HG03108 (cell line): ENCODE measurements at regions not wholly inside any gene's neighbourhood (a gene's known extent, or its start where the extent isn't known, plus 50 kb on each side); places are given as distances from the start of the nearest gene placed in this dataset.

Source experiments
- ATAC-seq: cut with Tn5 transposase; IDR thresholded peaks from one replicate; pipeline ENCODE4 v1.9.1; 2021; ENCODE audit warnings: moderate library complexity; ENCODE audit not compliant: unreplicated experiment

GRCh38 chr14:85400678-85401077, 129.3 kb upstream of the FLRT2 start:
- no peak for ATAC-seq

GRCh38 chr14:85401384-85401783, 128.6 kb upstream of the FLRT2 start:
- no peak for ATAC-seq

DNA sequence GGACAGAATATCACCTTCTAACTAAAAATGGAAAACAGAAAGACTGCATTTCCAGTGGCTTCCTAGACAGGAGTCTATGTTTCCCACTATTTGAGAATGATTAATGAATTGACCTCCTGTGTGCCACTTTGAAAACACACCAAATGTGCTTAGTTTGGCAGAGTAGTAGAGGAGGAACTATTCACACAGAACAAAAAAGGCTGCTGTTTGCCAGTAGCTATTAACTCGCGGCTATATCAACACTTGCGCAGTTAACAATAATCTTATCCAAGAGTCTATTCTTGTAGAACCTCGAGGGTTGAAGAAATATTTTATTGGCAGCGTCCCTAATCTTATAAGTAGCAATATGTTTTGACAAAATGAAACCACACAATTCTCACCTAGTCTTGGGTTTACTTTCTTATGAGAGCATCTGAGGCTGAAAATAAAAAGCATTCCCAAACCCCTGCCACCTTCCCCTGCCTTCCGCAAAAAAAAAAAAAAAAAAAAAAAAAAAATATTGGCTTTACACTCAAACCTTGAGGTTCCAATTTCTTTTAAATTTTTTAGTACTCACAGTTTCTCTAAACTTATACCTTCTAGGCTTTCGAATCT, 127.3 kb upstream of the FLRT2 start:
- no peak for ATAC-seq

GRCh38 chr14:85409481-85410210, 120.3 kb upstream of the FLRT2 start:
- ATAC-seq = no peak

DNA sequence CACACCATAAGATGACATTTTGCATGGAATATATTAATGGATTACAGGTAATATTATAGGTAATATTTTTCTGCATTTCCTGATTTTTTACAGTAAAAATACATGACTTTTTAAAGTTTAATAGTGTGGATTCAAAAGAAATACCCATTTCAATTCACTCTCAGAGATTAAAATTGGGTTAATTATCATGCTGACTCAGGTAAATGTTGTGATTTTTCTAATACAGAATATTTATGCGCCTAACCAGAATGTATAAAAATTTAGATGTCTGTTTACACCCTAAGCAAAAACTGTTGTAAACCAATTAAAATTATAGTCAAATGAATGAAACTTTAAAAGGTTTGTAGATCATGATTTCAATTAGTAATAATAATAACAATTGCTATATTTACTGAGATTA, 117.2 kb upstream of the FLRT2 start:
- no peak for ATAC-seq

GRCh38 chr14:85413836-85414526, 116.0 kb upstream of the FLRT2 start:
- no peak for ATAC-seq

- ATAC-seq = no peak
Observed at GRCh38 chr14:85415015-85415712, 114.8 kb upstream of the FLRT2 start.

- ATAC-seq = no peak
Observed at GRCh38 chr14:85416771-85417170, 113.2 kb upstream of the FLRT2 start.

DNA sequence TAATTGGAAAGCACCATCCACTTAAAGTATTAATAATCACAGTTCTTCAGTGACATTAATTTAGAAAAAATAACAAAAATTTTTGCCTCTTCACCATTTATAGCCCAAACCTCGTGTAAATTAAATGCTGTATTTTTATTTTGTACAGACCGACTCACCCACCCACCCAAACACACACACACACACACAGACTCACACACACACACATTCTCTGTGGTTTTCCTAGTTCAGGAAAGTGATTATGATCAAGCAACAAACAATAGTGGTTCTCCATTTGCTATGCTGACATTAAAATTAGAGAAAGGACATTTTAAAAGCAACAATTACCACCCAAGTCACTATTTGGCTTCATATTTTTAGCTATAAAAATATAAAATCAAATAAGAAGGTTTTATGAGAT, 112.5 kb upstream of the FLRT2 start:
- ATAC-seq = no peak

- no peak for ATAC-seq
Observed at GRCh38 chr14:85418721-85419120, 111.2 kb upstream of the FLRT2 start.

- no peak for ATAC-seq
Observed at GRCh38 chr14:85420278-85420677, 109.7 kb upstream of the FLRT2 start.

- no peak for ATAC-seq
Observed at GRCh38 chr14:85420707-85421106, 109.2 kb upstream of the FLRT2 start.

DNA sequence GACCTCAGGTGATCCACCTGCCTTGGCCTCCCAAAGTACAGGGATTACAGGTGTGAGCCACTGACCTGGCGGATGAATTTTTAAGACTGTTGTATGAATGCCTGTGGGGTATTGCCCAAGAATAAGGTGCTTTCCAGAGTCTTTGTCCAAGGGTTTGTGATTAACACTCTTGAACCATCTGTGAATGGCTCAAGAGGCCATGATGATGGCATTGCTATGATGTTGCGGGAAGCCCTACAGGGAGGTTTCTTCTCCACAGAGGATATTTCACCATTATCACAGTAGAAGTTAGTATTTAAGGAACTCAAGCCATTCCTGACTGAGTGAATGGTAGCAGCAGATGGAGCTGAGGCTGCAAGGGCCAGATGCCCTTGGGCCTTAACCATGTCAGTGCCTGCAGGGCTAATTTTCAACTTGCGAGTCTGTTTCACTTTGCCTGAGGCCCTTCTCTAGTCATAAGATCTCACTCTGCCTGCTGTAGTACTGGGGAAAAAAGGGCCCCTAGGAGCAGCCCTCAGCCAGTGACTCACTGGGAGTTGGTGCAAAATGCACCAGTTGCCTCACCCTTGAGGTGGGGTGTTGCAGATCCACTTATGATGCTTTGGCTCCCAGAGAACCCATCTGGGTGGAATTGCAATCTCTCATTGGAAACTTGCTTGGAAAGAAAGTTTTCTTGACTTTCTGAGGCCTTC, 108.6 kb upstream of the FLRT2 start:
- no peak for ATAC-seq

- ATAC-seq = no peak
Observed at GRCh38 chr14:85423889-85424288, 106.1 kb upstream of the FLRT2 start.

DNA sequence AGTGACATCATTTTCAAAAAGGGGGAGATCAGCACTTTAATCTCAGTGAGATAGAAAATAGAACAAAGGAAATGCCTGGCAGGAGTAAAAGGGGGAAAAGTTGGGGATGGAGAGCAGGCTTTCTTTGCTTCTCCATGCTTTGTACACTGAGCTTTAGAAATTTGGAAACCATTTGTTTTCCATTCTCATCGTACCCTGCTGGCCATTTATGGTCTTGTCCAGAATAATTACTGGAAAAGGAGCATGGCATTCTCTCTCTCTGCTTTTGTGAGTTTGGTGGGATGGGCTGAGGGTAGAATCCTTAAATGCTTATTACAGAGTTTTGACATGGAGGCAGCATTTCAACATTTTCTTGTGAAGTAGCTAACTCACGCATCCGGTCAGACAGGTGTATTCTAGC, 104.4 kb upstream of the FLRT2 start:
- ATAC-seq = no peak

DNA sequence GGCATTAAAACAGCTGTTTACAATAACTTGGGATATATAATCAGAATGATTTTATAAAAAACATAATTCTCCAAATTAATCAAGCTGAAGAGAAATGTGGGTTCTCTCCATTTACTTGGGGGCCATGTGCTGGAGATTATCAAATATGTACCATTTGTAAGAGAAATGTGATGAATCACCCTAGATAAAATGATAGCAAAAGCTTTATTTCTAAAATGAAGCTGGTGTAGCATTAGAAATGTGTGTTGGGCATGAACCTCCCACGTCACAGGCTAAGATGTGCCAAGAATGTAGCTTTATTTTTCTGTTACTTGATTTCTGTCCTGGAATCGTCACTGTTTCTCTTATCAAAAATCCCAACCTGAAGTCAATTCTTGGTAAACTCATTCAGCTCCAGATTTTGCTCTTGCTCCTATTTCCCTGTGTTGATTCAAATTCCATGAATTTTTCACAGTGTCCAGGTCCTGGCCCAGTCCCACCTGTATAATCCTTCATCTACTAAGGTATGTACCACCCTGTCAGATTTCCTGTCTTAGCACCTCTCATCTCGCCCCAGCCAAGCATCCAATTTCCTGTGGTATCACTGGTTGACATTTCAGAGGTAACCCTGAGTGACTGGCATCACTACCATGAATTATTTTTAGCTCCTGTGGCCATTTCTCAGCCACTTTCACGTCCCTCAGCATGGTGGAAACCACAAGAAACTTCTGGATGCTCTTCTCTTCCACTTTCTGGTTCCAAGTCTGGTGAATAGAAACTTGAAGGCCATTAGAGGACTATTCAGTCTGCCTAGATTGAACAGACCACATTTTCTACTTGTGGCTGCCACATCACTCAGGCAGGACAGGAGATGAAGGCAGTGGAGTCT, 103.6 kb upstream of the FLRT2 start:
- no peak for ATAC-seq

- ATAC-seq = no peak
Observed at GRCh38 chr14:85428926-85429325, 101.0 kb upstream of the FLRT2 start.

- ATAC-seq = no peak
Observed at GRCh38 chr14:85437148-85437547, 92.8 kb upstream of the FLRT2 start.

GRCh38 chr14:85438001-85438400, 91.9 kb upstream of the FLRT2 start:
- no peak for ATAC-seq

GRCh38 chr14:85438481-85438942, 91.4 kb upstream of the FLRT2 start:
- ATAC-seq = no peak
